Omental fat pad (tissue), 3 donors: ENCODE measurements at regions not wholly inside any gene's neighbourhood (a gene's known extent, or its start where the extent isn't known, plus 50 kb on each side); places are given as distances from the start of the nearest gene placed in this dataset.
"Not testable (repeated sequence)": the region's sequence is repeated elsewhere in the genome, so short reads cannot be mapped to it uniquely, and the experiment has no call there.

Source experiments
- ATAC-seq: fragments of 150-250 bp; one replicate; pipeline ENCODE4 v1.9.1; 2016; ENCODE audit warnings: mild to moderate bottlenecking, moderate library complexity; ENCODE audit not compliant: low FRiP score
- DNase-seq: peaks from one replicate; pipeline ENCODE4 v3.0.0-alpha.2; 2019; ENCODE audit warnings: low spot score
- TF ChIP-seq, protein P1 (sequence below), 3 donors: fragments of 450-650 bp; IDR thresholded peaks; one replicate each; pipeline ENCODE4 v1.5.1; 2016 to 2017; ENCODE audit warnings: antibody characterized with exemption in 3 of 3, mild to moderate bottlenecking in 3 of 3, moderate library complexity in 2 of 3

DNA sequence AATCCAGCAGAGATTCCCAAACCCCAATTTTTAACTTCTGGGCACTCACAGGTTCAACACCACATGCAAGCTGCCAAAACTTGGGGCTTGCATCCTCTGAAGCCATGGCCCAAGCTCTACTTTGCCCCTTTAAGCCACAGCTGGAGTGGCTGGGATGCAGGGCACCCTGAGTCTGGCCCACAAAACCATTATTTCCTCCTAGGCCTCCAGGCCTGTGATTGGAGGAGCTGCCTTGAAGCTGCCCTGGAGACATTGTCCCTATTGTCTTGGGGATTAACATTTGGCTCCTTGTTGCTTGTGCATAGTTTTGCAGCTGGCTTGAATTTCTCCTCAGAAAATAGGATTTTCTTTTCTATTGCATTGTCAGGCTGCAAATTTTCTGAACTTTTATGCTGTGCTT is 109.8 kb upstream of the RPRM start:
- no peak for ATAC-seq
- DNase-seq, result no peak
- TF ChIP-seq, protein P1, sequence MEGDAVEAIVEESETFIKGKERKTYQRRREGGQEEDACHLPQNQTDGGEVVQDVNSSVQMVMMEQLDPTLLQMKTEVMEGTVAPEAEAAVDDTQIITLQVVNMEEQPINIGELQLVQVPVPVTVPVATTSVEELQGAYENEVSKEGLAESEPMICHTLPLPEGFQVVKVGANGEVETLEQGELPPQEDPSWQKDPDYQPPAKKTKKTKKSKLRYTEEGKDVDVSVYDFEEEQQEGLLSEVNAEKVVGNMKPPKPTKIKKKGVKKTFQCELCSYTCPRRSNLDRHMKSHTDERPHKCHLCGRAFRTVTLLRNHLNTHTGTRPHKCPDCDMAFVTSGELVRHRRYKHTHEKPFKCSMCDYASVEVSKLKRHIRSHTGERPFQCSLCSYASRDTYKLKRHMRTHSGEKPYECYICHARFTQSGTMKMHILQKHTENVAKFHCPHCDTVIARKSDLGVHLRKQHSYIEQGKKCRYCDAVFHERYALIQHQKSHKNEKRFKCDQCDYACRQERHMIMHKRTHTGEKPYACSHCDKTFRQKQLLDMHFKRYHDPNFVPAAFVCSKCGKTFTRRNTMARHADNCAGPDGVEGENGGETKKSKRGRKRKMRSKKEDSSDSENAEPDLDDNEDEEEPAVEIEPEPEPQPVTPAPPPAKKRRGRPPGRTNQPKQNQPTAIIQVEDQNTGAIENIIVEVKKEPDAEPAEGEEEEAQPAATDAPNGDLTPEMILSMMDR (IDR thresholded peaks at IDR 0.05), result no peak

DNA sequence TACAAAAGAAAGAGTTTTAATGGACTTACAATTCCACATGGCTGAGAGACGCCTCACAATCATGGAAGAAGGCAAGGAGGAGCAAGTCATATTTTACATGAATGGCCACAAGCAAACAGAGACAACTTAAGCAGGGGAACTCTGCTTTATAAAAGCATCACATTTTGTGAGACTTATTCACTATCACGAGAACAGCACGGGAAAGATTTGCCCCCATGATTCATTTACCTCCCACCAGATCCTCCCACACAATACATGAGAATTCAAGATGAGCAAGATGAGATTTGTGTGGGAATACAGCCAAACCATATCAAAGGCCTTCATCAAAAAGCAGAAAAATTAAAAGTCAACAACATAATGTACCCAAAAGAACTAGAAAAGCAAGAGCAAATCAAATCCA is 111.0 kb upstream of the RPRM start:
- ATAC-seq (no peak), DNase-seq (no peak)
- TF ChIP-seq, protein P1 (IDR thresholded peaks at IDR 0.05), result no peak

DNA sequence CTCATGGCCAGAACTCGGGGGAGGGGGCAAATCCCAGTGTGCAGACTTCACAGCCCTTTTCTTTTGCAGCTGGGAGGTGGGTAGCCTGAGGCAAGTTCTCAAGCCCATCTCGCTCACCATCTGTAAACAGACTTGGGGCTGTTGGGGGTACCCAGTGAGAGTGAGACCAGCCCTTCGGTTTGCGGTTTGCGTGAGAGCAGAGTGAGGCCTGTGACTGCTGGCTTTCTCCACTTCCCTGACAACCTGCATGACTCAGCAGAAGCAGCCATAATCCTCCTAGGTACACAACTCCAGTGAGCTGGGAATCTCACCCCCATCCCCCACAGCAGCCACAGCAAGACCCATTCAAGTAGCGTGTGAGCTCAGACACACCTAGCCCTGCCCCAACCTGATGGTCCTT is 114.5 kb upstream of the RPRM start:
- DNase-seq, ATAC-seq: not testable (repeated sequence)

DNA sequence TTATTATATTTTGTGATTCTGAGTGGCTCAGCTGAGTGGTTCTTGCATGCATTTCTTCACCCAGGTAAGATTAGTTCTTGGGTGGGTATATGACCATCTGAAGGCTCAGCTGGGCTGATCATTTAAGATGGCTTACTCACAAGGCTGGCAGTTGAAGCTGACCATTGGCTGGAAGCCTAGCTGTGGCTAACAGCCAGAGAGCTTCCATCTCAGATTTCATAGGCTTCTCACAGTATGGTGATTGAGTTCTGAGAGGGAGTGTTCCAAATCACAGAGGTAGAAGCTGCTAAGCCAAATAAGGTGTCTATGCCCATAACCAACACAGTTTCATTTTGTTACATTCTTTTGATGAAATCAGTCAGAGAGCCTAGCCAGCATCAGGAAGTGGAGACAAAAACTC is 117.4 kb upstream of the RPRM start:
- DNase-seq (no peak), ATAC-seq (no peak)
- TF ChIP-seq, protein P1 (IDR thresholded peaks at IDR 0.05), result no peak

DNA sequence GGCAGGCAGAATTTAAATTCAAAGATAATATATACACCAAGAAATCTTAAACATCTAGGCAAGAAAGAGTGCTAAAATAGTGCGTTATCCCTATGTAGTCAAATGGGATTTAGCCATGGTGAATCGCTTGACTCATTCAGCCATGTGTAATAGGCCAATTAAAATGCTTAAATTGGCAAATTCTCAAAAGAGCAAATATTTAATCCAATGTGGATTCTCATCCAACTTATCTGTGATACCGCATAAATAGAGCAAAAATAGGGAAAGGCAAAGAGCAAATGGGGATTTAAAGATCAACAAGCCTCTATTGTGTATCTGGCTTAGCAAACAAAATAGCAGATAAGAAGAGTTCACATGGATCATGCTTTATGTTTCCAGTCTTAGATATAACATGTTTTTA is 123.2 kb upstream of the RPRM start:
- TF ChIP-seq, protein P1 (IDR thresholded peaks at IDR 0.05), result no peak
- DNase-seq (no peak), ATAC-seq (no peak)

DNA sequence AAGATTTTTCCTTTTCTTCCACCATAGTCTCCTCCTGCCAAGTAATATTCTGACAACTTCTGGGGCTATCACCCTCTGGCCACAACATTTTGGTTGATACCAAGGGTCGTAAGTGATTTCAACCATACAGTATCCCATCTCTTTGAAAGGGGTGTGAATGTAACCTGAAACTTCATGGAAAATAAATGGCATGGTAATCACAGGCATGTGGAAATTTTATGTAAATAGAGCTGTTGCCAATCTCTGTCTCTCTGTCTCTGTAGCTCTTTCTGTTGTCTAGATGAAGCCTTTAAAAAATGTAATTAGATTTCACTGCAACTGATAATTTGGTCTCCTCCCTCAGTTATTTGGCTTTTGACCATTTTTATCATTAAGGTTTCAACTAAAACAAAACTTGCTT is 125.6 kb upstream of the RPRM start:
- ATAC-seq, result no peak
- DNase-seq, result no peak
- TF ChIP-seq, protein P1 (IDR thresholded peaks at IDR 0.05), result no peak

DNA sequence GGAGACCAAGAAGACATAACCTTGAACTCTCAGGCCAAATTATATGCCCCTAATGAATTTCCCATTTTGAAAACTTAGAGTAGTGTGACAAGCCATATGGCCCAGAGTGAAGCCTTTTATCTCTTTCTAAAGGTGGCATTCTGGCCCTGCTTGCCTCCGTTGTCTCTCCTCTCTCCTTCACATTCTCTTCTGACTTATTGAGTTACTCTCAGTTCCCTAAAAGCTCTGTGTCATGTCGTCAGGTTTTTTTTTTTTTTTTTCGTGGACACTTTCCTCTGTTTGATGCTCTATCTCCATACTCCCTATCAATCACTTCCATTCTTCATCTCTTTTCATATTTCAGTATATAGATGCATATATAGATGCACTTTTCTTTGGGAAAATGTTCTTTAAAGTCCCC is 128.1 kb upstream of the RPRM start:
- TF ChIP-seq, protein P1 (IDR thresholded peaks at IDR 0.05), result no peak
- ATAC-seq (no peak), DNase-seq (no peak)

DNA sequence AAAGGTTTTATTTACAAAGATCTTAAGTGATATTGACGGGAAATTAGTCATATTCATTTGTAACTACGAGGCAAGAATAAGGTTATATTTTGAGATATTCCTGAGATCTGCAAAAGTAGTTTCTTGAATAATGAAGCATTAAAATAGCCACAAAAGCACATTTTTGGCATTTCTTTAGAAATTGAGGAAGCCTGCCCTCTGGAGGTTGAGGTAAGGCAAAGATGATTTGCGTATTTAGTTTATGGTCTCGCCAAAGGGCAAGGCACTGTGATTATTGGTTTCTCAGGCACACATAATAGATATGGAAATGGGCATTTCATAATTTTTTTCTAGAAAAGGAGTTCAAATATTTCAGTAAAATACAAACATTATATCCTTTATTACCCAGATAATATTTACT is 143.7 kb upstream of the RPRM start:
- no peak for DNase-seq
- TF ChIP-seq, protein P1 (IDR thresholded peaks at IDR 0.05), result no peak
- no peak for ATAC-seq
